HepG2 (cell line): ENCODE measurements at regions not wholly inside any gene's neighbourhood (a gene's known extent, or its start where the extent isn't known, plus 50 kb on each side); places are given as distances from the start of the nearest gene placed in this dataset.

ENCODE experiments used
- AFF4 ChIP-seq: sonication (generic); formaldehyde crosslinking; IDR thresholded peaks from 2 replicates; pipeline ENCODE4 v1.4.0; 2020; ENCODE audit warnings: missing genetic modification reagents
- AGO1 ChIP-seq: fragments of 200-400 bp; formaldehyde crosslinking; IDR thresholded peaks from 2 replicates; pipeline ENCODE4 v1.6.1; 2017; ENCODE audit warnings: mild to moderate bottlenecking, low read depth, low read length, moderate library complexity; ENCODE audit not compliant: poor library complexity, severe bottlenecking
- CBFB ChIP-seq: sonication (generic); formaldehyde crosslinking; IDR thresholded peaks from 2 replicates; pipeline ENCODE4 v1.4.0; 2020; ENCODE audit warnings: missing genetic modification reagents
- DMAP1 ChIP-seq: IDR thresholded peaks from 2 replicates; pipeline ENCODE4 v1.6.1; 2016
- HES4 ChIP-seq: sonication (generic); formaldehyde crosslinking; IDR thresholded peaks from 2 replicates; pipeline ENCODE4 v1.9.0; 2021; ENCODE audit warnings: mild to moderate bottlenecking, missing genetic modification reagents, borderline replicate concordance
- HNRNPLL ChIP-seq: fragments of 200-400 bp; formaldehyde crosslinking; IDR thresholded peaks from 2 replicates; pipeline ENCODE4 v1.6.1; 2017; ENCODE audit warnings: mild to moderate bottlenecking, low read depth, low read length; ENCODE audit not compliant: poor library complexity, severe bottlenecking
- KLF6 ChIP-seq: IDR thresholded peaks from 2 replicates; pipeline ENCODE4 v1.8.0; 2016; ENCODE audit warnings: missing biosample characterization, missing genetic modification reagents
- MAZ ChIP-seq, 2 experiments: sonication (generic) in 1 of 2; formaldehyde crosslinking in 1 of 2; IDR thresholded peaks; 2 replicates each; pipeline versions ENCODE4 v1.5.0 to v1.6.1; 2012 to 2020; ENCODE audit warnings: low read depth in 2 of 2, mild to moderate bottlenecking in 2 of 2, borderline replicate concordance in 1 of 2, improper control_type of control experiment in 1 of 2, low read length in 1 of 2, missing genetic modification reagents in 1 of 2, moderate library complexity in 1 of 2
- NAIF1 ChIP-seq: sonication (generic); formaldehyde crosslinking; IDR thresholded peaks from 2 replicates; pipeline ENCODE4 v1.5.0; 2020; ENCODE audit warnings: mild to moderate bottlenecking, missing genetic modification reagents, borderline replicate concordance
- NCOR1 ChIP-seq: fragments of 200-600 bp; sonication (generic); IDR thresholded peaks from 2 replicates; pipeline ENCODE4 v1.7.0; 2017; ENCODE audit warnings: antibody characterized with exemption, low read length, borderline replicate concordance
- PHF20 ChIP-seq: sonication (generic); formaldehyde crosslinking; IDR thresholded peaks from 2 replicates; pipeline ENCODE4 v1.5.0; 2020; ENCODE audit warnings: mild to moderate bottlenecking, missing genetic modification reagents
- RBFOX2 ChIP-seq: fragments of 200-400 bp; formaldehyde crosslinking; IDR thresholded peaks from 2 replicates; pipeline ENCODE4 v1.6.1; 2017; ENCODE audit warnings: low read depth, mild to moderate bottlenecking, low read length
- TCF12 ChIP-seq, 2 experiments: fragments of 450-650 bp in 1 of 2; sonication (generic) in 1 of 2; formaldehyde crosslinking in 1 of 2; IDR thresholded peaks; 2 replicates each; pipeline versions ENCODE4 v1.6.1 to v1.8.0; 2017 to 2022; ENCODE audit warnings: antibody characterized with exemption in 1 of 2, mild to moderate bottlenecking in 1 of 2, missing genetic modification reagents in 1 of 2, moderate library complexity in 1 of 2
- TRIM24 ChIP-seq: sonication (generic); formaldehyde crosslinking; IDR thresholded peaks from 2 replicates; pipeline ENCODE4 v1.8.0; 2022; ENCODE audit warnings: mild to moderate bottlenecking, missing genetic modification reagents
- ZBTB2 ChIP-seq: sonication (generic); formaldehyde crosslinking; IDR thresholded peaks from 2 replicates; pipeline ENCODE4 v1.8.0; 2022; ENCODE audit warnings: low read depth, missing genetic modification reagents
- ZBTB7B ChIP-seq: sonication (generic); formaldehyde crosslinking; IDR thresholded peaks from 2 replicates; pipeline ENCODE4 v1.4.0; 2020; ENCODE audit warnings: missing genetic modification reagents
- ZFY ChIP-seq: sonication (generic); formaldehyde crosslinking; IDR thresholded peaks from 2 replicates; pipeline ENCODE4 v1.4.0; 2020; ENCODE audit warnings: missing genetic modification reagents
- ZHX1 ChIP-seq: sonication (generic); formaldehyde crosslinking; IDR thresholded peaks from 2 replicates; pipeline ENCODE4 v1.8.1; 2022; ENCODE audit warnings: low read depth, mild to moderate bottlenecking, missing genetic modification reagents
- ZNF17 ChIP-seq: sonication (generic); formaldehyde crosslinking; IDR thresholded peaks from 2 replicates; pipeline ENCODE4 v1.5.0; 2020; ENCODE audit warnings: mild to moderate bottlenecking, missing genetic modification reagents
- ZNF350 ChIP-seq: sonication (generic); formaldehyde crosslinking; IDR thresholded peaks from 2 replicates; pipeline ENCODE4 v1.4.0; 2020; ENCODE audit warnings: mild to moderate bottlenecking, low read depth, missing genetic modification reagents, borderline replicate concordance
- ZNF563 ChIP-seq: sonication (generic); formaldehyde crosslinking; IDR thresholded peaks from 2 replicates; pipeline ENCODE4 v1.8.0; 2022; ENCODE audit warnings: mild to moderate bottlenecking, moderate library complexity, missing genetic modification reagents
- ZSCAN31 ChIP-seq: sonication (generic); formaldehyde crosslinking; IDR thresholded peaks from 2 replicates; pipeline ENCODE4 v1.5.0; 2020; ENCODE audit warnings: low read depth, mild to moderate bottlenecking, missing genetic modification reagents

GRCh38 chr6:106731144-106731842, 101.9 kb downstream of the QRSL1 start (continued):
- TF ChIP-seq AFF4 (CRISPR knock-in tag): no peak
- peak; percentile 69 for TF ChIP-seq ZHX1 (CRISPR knock-in tag)
- TF ChIP-seq CBFB (CRISPR knock-in tag): no peak
- no peak for TF ChIP-seq HNRNPLL
- TF ChIP-seq ZBTB2 (CRISPR knock-in tag): no peak
- no peak for TF ChIP-seq NAIF1 (CRISPR knock-in tag)
- TF ChIP-seq ZNF563: no peak
- no peak for TF ChIP-seq PHF20 (CRISPR knock-in tag)
- TF ChIP-seq RBFOX2: no peak
- peak; percentile 51; the same call in 1 of the 2 replicates for TF ChIP-seq ZSCAN31 (CRISPR knock-in tag)
- TF ChIP-seq ZBTB7B: peak; percentile 17; the same call in 1 of the 2 replicates
- peak; percentile 58 for TF ChIP-seq DMAP1
- TF ChIP-seq TRIM24 (CRISPR knock-in tag): no peak
- TF ChIP-seq ZFY (CRISPR knock-in tag): peak; percentile 76
- TF ChIP-seq NCOR1: peak; percentile 85
- TF ChIP-seq AGO1: no peak
- no peak for TF ChIP-seq ZNF17 (CRISPR knock-in tag)
- no peak for TF ChIP-seq HES4 (CRISPR knock-in tag)
- TF ChIP-seq ZNF350 (CRISPR knock-in tag): peak; percentile 50; the same call in 1 of the 2 replicates
- no peak for TF ChIP-seq MAZ (IDR thresholded peaks at IDR 0.05; ENCODE audit: borderline replicate concordance, low read depth, low read length)
- TF ChIP-seq MAZ (CRISPR knock-in tag; IDR thresholded peaks at IDR 0.05; ENCODE audit: low read depth): peak; percentile 67
- TF ChIP-seq KLF6 (CRISPR knock-in tag): no peak
- no peak for TF ChIP-seq TCF12 (IDR thresholded peaks at IDR 0.05)
- TF ChIP-seq TCF12 (CRISPR knock-in tag; IDR thresholded peaks at IDR 0.05): peak; percentile 78; the same call in 1 of the 2 replicates
